ENCODE measurements at regions not wholly inside any gene's neighbourhood (a gene's known extent, or its start where the extent isn't known, plus 50 kb on each side); places are given as distances from the start of the nearest gene placed in this dataset.
"Not testable (repeated sequence)": the region's sequence is repeated elsewhere in the genome, so short reads cannot be mapped to it uniquely, and the experiment has no call there.

- Histone ChIP-seq H3K27ac (no peak overlapping the region), H3K9me2 (replicated peaks; ENCODE audit: insufficient read depth) (no peaks in the 10 kb centered on the region), H3K4me1 (ENCODE audit: insufficient read depth) (no peaks in the 10 kb centered on the region), H3K27me3 (no peaks in the 10 kb centered on the region), H3K4me3 (no peak overlapping the region), H3K79me2 (no peaks in the 10 kb centered on the region), H2AFZ (no peak overlapping the region), H3K9me3 (ENCODE audit: low read depth) (no peaks in the 10 kb centered on the region), H4K20me1 (ENCODE audit: insufficient read depth, poor library complexity, severe bottlenecking) (no peaks in the 10 kb centered on the region), H3K4me2 (no peak overlapping the region), H3K36me3 (replicated peaks; ENCODE audit: insufficient read depth, low read depth) (no peaks in the 10 kb centered on the region)
- TF ChIP-seq EZH2phosphoT487 (IDR thresholded peaks at IDR 0.05; ENCODE audit: low read depth, severe bottlenecking, unreplicated experiment) (no peak), EZH2 (IDR thresholded peaks at IDR 0.05; ENCODE audit: borderline replicate concordance) (no peak)
- TF ChIP-seq, protein P1, sequence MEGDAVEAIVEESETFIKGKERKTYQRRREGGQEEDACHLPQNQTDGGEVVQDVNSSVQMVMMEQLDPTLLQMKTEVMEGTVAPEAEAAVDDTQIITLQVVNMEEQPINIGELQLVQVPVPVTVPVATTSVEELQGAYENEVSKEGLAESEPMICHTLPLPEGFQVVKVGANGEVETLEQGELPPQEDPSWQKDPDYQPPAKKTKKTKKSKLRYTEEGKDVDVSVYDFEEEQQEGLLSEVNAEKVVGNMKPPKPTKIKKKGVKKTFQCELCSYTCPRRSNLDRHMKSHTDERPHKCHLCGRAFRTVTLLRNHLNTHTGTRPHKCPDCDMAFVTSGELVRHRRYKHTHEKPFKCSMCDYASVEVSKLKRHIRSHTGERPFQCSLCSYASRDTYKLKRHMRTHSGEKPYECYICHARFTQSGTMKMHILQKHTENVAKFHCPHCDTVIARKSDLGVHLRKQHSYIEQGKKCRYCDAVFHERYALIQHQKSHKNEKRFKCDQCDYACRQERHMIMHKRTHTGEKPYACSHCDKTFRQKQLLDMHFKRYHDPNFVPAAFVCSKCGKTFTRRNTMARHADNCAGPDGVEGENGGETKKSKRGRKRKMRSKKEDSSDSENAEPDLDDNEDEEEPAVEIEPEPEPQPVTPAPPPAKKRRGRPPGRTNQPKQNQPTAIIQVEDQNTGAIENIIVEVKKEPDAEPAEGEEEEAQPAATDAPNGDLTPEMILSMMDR (IDR thresholded peaks at IDR 0.05; ENCODE audit: poor library complexity) = no peak
- WGBS (ENCODE audit: low lambda C conversion rate, missing lambda C conversion rate) = 91% methylated on average over 2 of the region's 2 CpGs
- DNase-seq (ENCODE audit: low spot score) = no peak
Observed at GRCh38 chr5:111626473-111627148, 114.3 kb upstream of the STARD4 start.

GRCh38 chr5:111618623-111619271 lies 106.4 kb upstream of the STARD4 start:
- no peak overlapping the region for H3K4me2 ChIP-seq
- H3K79me2 ChIP-seq = no peaks in the 10 kb centered on the region
- no peaks in the 10 kb centered on the region for H4K20me1 ChIP-seq (ENCODE audit: insufficient read depth, poor library complexity, severe bottlenecking)
- no peaks in the 10 kb centered on the region for H3K9me2 ChIP-seq (replicated peaks; ENCODE audit: insufficient read depth)
- TF ChIP-seq EZH2 (IDR thresholded peaks at IDR 0.05; ENCODE audit: borderline replicate concordance) (no peak), EZH2phosphoT487 (IDR thresholded peaks at IDR 0.05; ENCODE audit: low read depth, severe bottlenecking, unreplicated experiment) (no peak)
- TF ChIP-seq, protein P1 (IDR thresholded peaks at IDR 0.05; ENCODE audit: poor library complexity) = no peak
- H3K4me1 ChIP-seq (ENCODE audit: insufficient read depth) = no peaks in the 10 kb centered on the region
- H3K36me3 ChIP-seq (replicated peaks; ENCODE audit: insufficient read depth, low read depth) = no peaks in the 10 kb centered on the region
- no peaks in the 10 kb centered on the region for H3K27me3 ChIP-seq
- 70% methylated on average over 5 of the region's 5 CpGs for WGBS (ENCODE audit: low lambda C conversion rate, missing lambda C conversion rate)
- DNase-seq (ENCODE audit: low spot score) = no peak
- H3K9me3 ChIP-seq (ENCODE audit: low read depth) = no peaks in the 10 kb centered on the region
- H3K4me3 ChIP-seq = no peak overlapping the region
- no peak overlapping the region for H3K27ac ChIP-seq
- H2AFZ ChIP-seq = no peak overlapping the region

- Histone ChIP-seq H3K27me3 (no peaks in the 10 kb centered on the region), H3K4me2 (no peak overlapping the region), H3K9me3 (ENCODE audit: low read depth) (no peaks in the 10 kb centered on the region), H3K27ac (no peak overlapping the region), H4K20me1 (ENCODE audit: insufficient read depth, poor library complexity, severe bottlenecking) (no peaks in the 10 kb centered on the region), H3K36me3 (replicated peaks; ENCODE audit: insufficient read depth, low read depth) (no peaks in the 10 kb centered on the region), H2AFZ (no peak overlapping the region), H3K4me3 (no peak overlapping the region), H3K9me2 (replicated peaks; ENCODE audit: insufficient read depth) (no peaks in the 10 kb centered on the region), H3K79me2 (no peaks in the 10 kb centered on the region), H3K4me1 (ENCODE audit: insufficient read depth) (no peaks in the 10 kb centered on the region)
- WGBS (ENCODE audit: low lambda C conversion rate, missing lambda C conversion rate) = 71% methylated on average over 1 of the region's 1 CpG
- no peak for DNase-seq (ENCODE audit: low spot score)
- TF ChIP-seq, protein P1 (IDR thresholded peaks at IDR 0.05; ENCODE audit: poor library complexity) = no peak
- TF ChIP-seq EZH2 (IDR thresholded peaks at IDR 0.05; ENCODE audit: borderline replicate concordance) (no peak), EZH2phosphoT487 (IDR thresholded peaks at IDR 0.05; ENCODE audit: low read depth, severe bottlenecking, unreplicated experiment) (no peak)
Observed at GRCh38 chr5:111615054-111615453, 102.7 kb upstream of the STARD4 start.

DNA sequence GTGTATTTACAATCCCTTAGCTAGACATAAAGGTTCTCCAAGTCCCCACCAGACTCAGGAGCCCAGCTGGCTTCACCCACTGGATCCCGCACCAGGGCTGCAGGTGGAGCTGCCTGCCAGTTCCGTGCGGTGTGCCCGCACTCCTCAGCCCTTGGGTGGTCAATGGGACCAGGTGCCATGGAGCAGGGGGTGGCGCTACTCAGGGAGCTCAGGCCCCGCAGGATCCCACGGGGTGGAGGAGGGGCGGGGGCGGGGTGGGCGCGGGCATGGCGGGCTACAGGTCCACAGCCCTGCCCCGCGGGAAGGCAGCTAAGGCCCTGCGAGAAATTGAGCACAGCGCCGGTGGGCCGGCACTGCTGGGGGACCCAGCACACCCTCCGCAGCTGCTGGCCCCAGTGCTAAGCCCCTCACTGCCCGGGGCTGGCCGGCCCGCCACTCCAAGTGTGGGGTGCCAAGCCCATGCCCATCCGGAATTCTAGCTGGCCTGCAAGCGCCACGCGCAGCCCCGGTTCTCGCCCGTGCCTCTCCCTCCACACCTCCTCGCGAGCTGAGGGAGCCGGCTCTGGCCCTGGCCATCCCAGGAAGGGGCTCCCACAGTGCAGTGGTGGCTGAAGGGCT lies 99.8 kb upstream of the STARD4 start:
- not testable (repeated sequence) for H3K4me3 ChIP-seq; H3K4me1 ChIP-seq (ENCODE audit: insufficient read depth); H3K27ac ChIP-seq; DNase-seq (ENCODE audit: low spot score); H3K79me2 ChIP-seq; H3K4me2 ChIP-seq; H3K9me2 ChIP-seq (replicated peaks; ENCODE audit: insufficient read depth); H2AFZ ChIP-seq; H3K36me3 ChIP-seq (replicated peaks; ENCODE audit: insufficient read depth, low read depth); H3K27me3 ChIP-seq; H4K20me1 ChIP-seq (ENCODE audit: insufficient read depth, poor library complexity, severe bottlenecking); H3K9me3 ChIP-seq (ENCODE audit: low read depth)
- WGBS (ENCODE audit: low lambda C conversion rate, missing lambda C conversion rate) = 96% methylated on average over 22 of the region's 32 CpGs

All from hepatocyte (in vitro differentiated cells).